ENCODE measurements at regions not wholly inside any gene's neighbourhood (a gene's known extent, or its start where the extent isn't known, plus 50 kb on each side); places are given as distances from the start of the nearest gene placed in this dataset.

- no peak for TF ChIP-seq POU6F1 (CRISPR knock-in tag; IDR thresholded peaks at IDR 0.05; ENCODE audit: borderline replicate concordance, low read depth)
- TF ChIP-seq CSDC2 (CRISPR knock-in tag; IDR thresholded peaks at IDR 0.05): no peak
Observed at GRCh38 chr22:47782328-47783075, 1020.1 kb downstream of the TBC1D22A start (continued).

- no peak for TF ChIP-seq ZC3H10 (CRISPR knock-in tag; IDR thresholded peaks at IDR 0.05)
- no peak for TF ChIP-seq SNAI2 (CRISPR knock-in tag; IDR thresholded peaks at IDR 0.05)
- TF ChIP-seq CREB5 (CRISPR knock-in tag; IDR thresholded peaks at IDR 0.05; ENCODE audit: low read depth): no peak
- no peak for TF ChIP-seq PPARA (CRISPR knock-in tag; IDR thresholded peaks at IDR 0.05; ENCODE audit: borderline replicate concordance)
- no peak for TF ChIP-seq ZNF70 (CRISPR knock-in tag; IDR thresholded peaks at IDR 0.05)
- no peak for TF ChIP-seq ZFP30 (CRISPR knock-in tag; IDR thresholded peaks at IDR 0.05)
- TF ChIP-seq ZFP3 (CRISPR knock-in tag; IDR thresholded peaks at IDR 0.05): no peak
- no peak for TF ChIP-seq TCF4 (CRISPR knock-in tag; IDR thresholded peaks at IDR 0.05; ENCODE audit: borderline replicate concordance)
- TF ChIP-seq ARNTL (CRISPR knock-in tag; IDR thresholded peaks at IDR 0.05; ENCODE audit: borderline replicate concordance, low read depth): no peak
- TF ChIP-seq ZNF8 (CRISPR knock-in tag; IDR thresholded peaks at IDR 0.05): no peak
- TF ChIP-seq TSHZ2 (CRISPR knock-in tag; IDR thresholded peaks at IDR 0.05): no peak
- no peak for TF ChIP-seq TOX (CRISPR knock-in tag; IDR thresholded peaks at IDR 0.05; ENCODE audit: borderline replicate concordance)
- TF ChIP-seq CSRNP3 (CRISPR knock-in tag; IDR thresholded peaks at IDR 0.05): no peak
- TF ChIP-seq PATZ1 (CRISPR knock-in tag; IDR thresholded peaks at IDR 0.05; ENCODE audit: borderline replicate concordance): no peak
- TF ChIP-seq CSDC2 (CRISPR knock-in tag; IDR thresholded peaks at IDR 0.05): no peak
- TF ChIP-seq BACH2 (CRISPR knock-in tag; IDR thresholded peaks at IDR 0.05; ENCODE audit: borderline replicate concordance): no peak
- TF ChIP-seq ISL1 (CRISPR knock-in tag; IDR thresholded peaks at IDR 0.05): no peak
- no peak for TF ChIP-seq ZNF565 (CRISPR knock-in tag; conservative IDR thresholded peaks at IDR 0.05; ENCODE audit: low read depth)
- TF ChIP-seq OSR1 (CRISPR knock-in tag; IDR thresholded peaks at IDR 0.05): no peak
- TF ChIP-seq GLIS3 (CRISPR knock-in tag; IDR thresholded peaks at IDR 0.05): no peak
- no peak for ATAC-seq
Observed at GRCh38 chr22:47781427-47782111, 1019.1 kb downstream of the TBC1D22A start.

Measured in SK-N-SH treated with all-trans-retinoic acid at 6 μM for 48 hours (cell line).